K562 (cell line): ENCODE measurements at regions not wholly inside any gene's neighbourhood (a gene's known extent, or its start where the extent isn't known, plus 50 kb on each side); places are given as distances from the start of the nearest gene placed in this dataset.

ENCODE experiments used
- ATAC-seq: fragments of 200-7000 bp; cut with Tn5 transposase; 3 replicates; pipeline ENCODE4 v1.9.1; 2020; ENCODE audit warnings: moderate library complexity
- BruUV-seq: library from RNA; stranded (reverse); fragments of 400-500 nt; replicated peaks from 2 replicates; lab custom pipeline; 2021; lab: Mats Ljungman, UMichigan
- CTCF ChIA-PET: fragments of 300-600 bp; formaldehyde crosslinking; extraction: SDS; loops from one replicate; lab custom pipeline; 2021; ENCODE audit warnings: low intra/inter-chr PET ratio; lab: Yijun Ruan, JAX
- POLR2A ChIA-PET: fragments of 300-600, 350-650 bp; sonication (Branson Sonifier 250); formaldehyde crosslinking; extraction: SDS; loops from one replicate; lab custom pipeline; 2021; ENCODE audit warnings: antibody characterized with exemption, inconsistent platforms; lab: Yijun Ruan, JAX
- DNase-seq, 4 experiments: peaks; one replicate each; pipeline versions ENCODE4 v3.0.0 to v3.0.0-alpha.2; 2011 to 2018; ENCODE audit warnings: low spot score in 3 of 4, mixed read lengths in 3 of 4; ENCODE audit errors: extremely low read depth in 1 of 4
- FAIRE-seq: peaks from 2 replicates; lab custom pipeline; 2011; peaks lifted over from hg19 to GRCh38; lab: Jason Lieb, UNC
- H2AFZ ChIP-seq: 2 replicates; pipeline ENCODE4 v1.6.0; 2011; ENCODE audit warnings: low read depth, low read length, control low read depth, inconsistent platforms
- H3K27ac ChIP-seq: fragments of 200-600 bp; 3 replicates; pipeline ENCODE4 v1.8.0; 2011; ENCODE audit warnings: low read depth, mild to moderate bottlenecking, control low read depth, inconsistent platforms, low read length, moderate library complexity, mixed read lengths; ENCODE audit errors: extremely low read depth
- H3K27me3 ChIP-seq, 2 experiments: fragments of 300-600 bp in 1 of 2; 2 replicates in 1 of 2; 3 replicates in 1 of 2; pipeline versions ENCODE4 v1.6.0 to v1.8.0; 2011; ENCODE audit warnings: inconsistent platforms in 2 of 2, low read length in 2 of 2, mild to moderate bottlenecking in 1 of 2, mixed read lengths in 1 of 2, moderate library complexity in 1 of 2; ENCODE audit not compliant: control insufficient read depth in 2 of 2, insufficient read depth in 2 of 2
- H3K36me3 ChIP-seq: fragments of 300-600 bp; 3 replicates; pipeline ENCODE4 v1.8.0; 2011; ENCODE audit warnings: mild to moderate bottlenecking, low read length, inconsistent platforms; ENCODE audit not compliant: control insufficient read depth, insufficient read depth
- H3K4me1 ChIP-seq, 2 experiments: fragments of 200-600 bp in 1 of 2; replicated peaks in 1 of 2; 2 replicates in 1 of 2; 3 replicates in 1 of 2; pipeline versions ENCODE4 v1.5.1 to v1.8.0; 2011; ENCODE audit warnings: inconsistent platforms in 2 of 2, low read length in 2 of 2, mild to moderate bottlenecking in 1 of 2, mixed read lengths in 1 of 2, moderate library complexity in 1 of 2; ENCODE audit not compliant: control insufficient read depth in 2 of 2, insufficient read depth in 2 of 2
- H3K4me2 ChIP-seq: 2 replicates; pipeline ENCODE4 v1.6.1; 2011; ENCODE audit warnings: low read length, control low read depth, inconsistent platforms, mixed read lengths; ENCODE audit not compliant: insufficient read depth
- H3K4me3 ChIP-seq: fragments of 200-600 bp; sonication (generic), shearing (Covaris generic); 2 replicates; pipeline ENCODE4 v1.5.1; 2016; ENCODE audit warnings: control low read depth, inconsistent platforms
- H3K79me2 ChIP-seq: fragments of 200-600 bp; 3 replicates; pipeline ENCODE4 v1.8.0; 2011; ENCODE audit warnings: low read length, inconsistent platforms; ENCODE audit not compliant: control insufficient read depth, insufficient read depth
- H3K9ac ChIP-seq, 2 experiments: 2 replicates each; pipeline versions ENCODE4 v1.6.0 to v1.6.1; 2011; ENCODE audit warnings: low read depth in 2 of 2, low read length in 2 of 2, control low read depth in 1 of 2, inconsistent platforms in 1 of 2, mild to moderate bottlenecking in 1 of 2, mixed read lengths in 1 of 2; ENCODE audit not compliant: insufficient read depth in 1 of 2
- H3K9me1 ChIP-seq: one replicate; pipeline ENCODE4 v1.6.0; 2011; ENCODE audit warnings: inconsistent platforms, mild to moderate bottlenecking, low read length, moderate library complexity; ENCODE audit not compliant: control insufficient read depth, insufficient read depth
- H3K9me3 ChIP-seq: replicated peaks from 2 replicates; pipeline ENCODE4 v1.5.1; 2011; ENCODE audit warnings: low read depth, low read length, inconsistent platforms; ENCODE audit not compliant: control insufficient read depth, insufficient read depth
- H4K20me1 ChIP-seq: replicated peaks from 2 replicates; pipeline ENCODE4 v1.6.1; 2011; ENCODE audit warnings: low read length, inconsistent platforms, mixed read lengths; ENCODE audit not compliant: control insufficient read depth, insufficient read depth
- FOXA1 ChIP-seq: fragments of 450-650 bp; IDR thresholded peaks from 2 replicates; pipeline ENCODE4 v1.6.1; 2016; ENCODE audit warnings: mild to moderate bottlenecking, borderline replicate concordance
- FOXA3 ChIP-seq, 2 experiments: fragments of 450-650 bp in 1 of 2; sonication (generic) in 1 of 2; formaldehyde crosslinking; IDR thresholded peaks in 1 of 2; conservative IDR thresholded peaks in 1 of 2; 2 replicates each; pipeline versions ENCODE4 v1.4.0 to v1.8.0; 2020 to 2022; ENCODE audit warnings: mild to moderate bottlenecking in 2 of 2, missing genetic modification reagents in 1 of 2
- PHTF2 ChIP-seq: fragments of 250-450 bp; sonication (Bioruptor Pico); IDR thresholded peaks from 2 replicates; pipeline ENCODE4 v1.5.0; 2021; ENCODE audit warnings: mild to moderate bottlenecking
- POLR3A ChIP-seq: IDR thresholded peaks from 2 replicates; pipeline ENCODE4 v1.6.1; 2011; ENCODE audit warnings: borderline replicate concordance, mild to moderate bottlenecking, moderate library complexity; ENCODE audit not compliant: insufficient read length, insufficient read depth; ENCODE audit errors: extremely low read depth
- SIN3B ChIP-seq: fragments of 450-650 bp; IDR thresholded peaks from 2 replicates; pipeline ENCODE4 v1.6.1; 2017; ENCODE audit warnings: low read depth, mild to moderate bottlenecking, moderate library complexity
- TCF7L2 ChIP-seq: fragments of 150-350 bp; IDR thresholded peaks from 2 replicates; pipeline ENCODE4 v1.6.1; 2016; ENCODE audit warnings: low read depth, mild to moderate bottlenecking, low read length, moderate library complexity
- ZKSCAN1 ChIP-seq: fragments of 150-350 bp; IDR thresholded peaks from 2 replicates; pipeline ENCODE4 v1.6.1; 2016; ENCODE audit warnings: low read depth, low read length
- ZNF644 ChIP-seq: fragments of 200-800 bp; sonication (Bioruptor generic); IDR thresholded peaks from 2 replicates; pipeline ENCODE4 v1.6.1; 2016; ENCODE audit warnings: low read depth, missing genetic modification characterization, missing compliant biosample characterization
- WGBS: fragments of 100-300 bp; shearing (Covaris generic); methylation state at CpG from one replicate; pipeline ENCODE4 v1.1.6; 2016; ENCODE audit warnings: low coverage, mixed read lengths; ENCODE audit not compliant: insufficient coverage; ENCODE audit errors: missing lambda C conversion rate; 5-methylcytosine and 5-hydroxymethylcytosine counted together
- in situ Hi-C: fragments of 300-500 bp; cut with MboI; formaldehyde crosslinking; loops from 4 replicates; pipeline ENCODE4 v1.15.0; 2018; ENCODE audit warnings: inconsistent platforms, mixed read lengths
- intact Hi-C: fragments of 100-400 bp; cut with micrococcal nuclease; formaldehyde crosslinking; loops from 2 replicates; pipeline ENCODE4 v1.14.2; 2022
- TF ChIP-seq, protein P1 (sequence below): sonication (generic); formaldehyde crosslinking; IDR thresholded peaks from 2 replicates; pipeline ENCODE4 v1.8.0; 2022; ENCODE audit warnings: mild to moderate bottlenecking, missing genetic modification reagents
- TF ChIP-seq, protein P2 (sequence below): fragments of 450-650 bp; IDR thresholded peaks from 2 replicates; pipeline ENCODE4 v1.7.0; 2016; ENCODE audit warnings: borderline replicate concordance

- no peaks in the 10 kb centered on the region for H3K79me2 ChIP-seq
- no peak overlapping the region for H3K4me3 ChIP-seq
- no TSS peak for BruUV-seq
- no peak overlapping the region for H2AFZ ChIP-seq
- no peaks in the 10 kb centered on the region for H4K20me1 ChIP-seq
- no peaks in the 10 kb centered on the region for H3K4me1 ChIP-seq
- no peaks in the 10 kb centered on the region for H3K9me1 ChIP-seq
- in situ Hi-C loops (no loop called here), intact Hi-C loops (no loop called here)
- no peaks in the 10 kb centered on the region for H3K27me3 ChIP-seq
- H3K4me2 ChIP-seq: no peak overlapping the region
- POLR2A ChIA-PET: no interaction called here
- FAIRE-seq (no peak), DNase-seq (no peak), ATAC-seq (no peak)
- WGBS: 0% methylated on average over 2 of the region's 2 CpGs
- no peaks in the 10 kb centered on the region for H3K9me3 ChIP-seq
- TF ChIP-seq, protein P1, sequence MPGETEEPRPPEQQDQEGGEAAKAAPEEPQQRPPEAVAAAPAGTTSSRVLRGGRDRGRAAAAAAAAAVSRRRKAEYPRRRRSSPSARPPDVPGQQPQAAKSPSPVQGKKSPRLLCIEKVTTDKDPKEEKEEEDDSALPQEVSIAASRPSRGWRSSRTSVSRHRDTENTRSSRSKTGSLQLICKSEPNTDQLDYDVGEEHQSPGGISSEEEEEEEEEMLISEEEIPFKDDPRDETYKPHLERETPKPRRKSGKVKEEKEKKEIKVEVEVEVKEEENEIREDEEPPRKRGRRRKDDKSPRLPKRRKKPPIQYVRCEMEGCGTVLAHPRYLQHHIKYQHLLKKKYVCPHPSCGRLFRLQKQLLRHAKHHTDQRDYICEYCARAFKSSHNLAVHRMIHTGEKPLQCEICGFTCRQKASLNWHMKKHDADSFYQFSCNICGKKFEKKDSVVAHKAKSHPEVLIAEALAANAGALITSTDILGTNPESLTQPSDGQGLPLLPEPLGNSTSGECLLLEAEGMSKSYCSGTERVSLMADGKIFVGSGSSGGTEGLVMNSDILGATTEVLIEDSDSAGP (CRISPR knock-in tag): no peak
- TF ChIP-seq FOXA1 (no peak), FOXA3 (CRISPR knock-in tag; conservative IDR thresholded peaks at IDR 0.05 in 1 of 2, IDR thresholded peaks at IDR 0.05 in 1 of 2) (no peak), ZKSCAN1 (no peak), SIN3B (no peak), POLR3A (no peak), PHTF2 (CRISPR knock-in tag) (no peak), ZNF644 (tag) (no peak), TCF7L2 (no peak)
- TF ChIP-seq, protein P2, sequence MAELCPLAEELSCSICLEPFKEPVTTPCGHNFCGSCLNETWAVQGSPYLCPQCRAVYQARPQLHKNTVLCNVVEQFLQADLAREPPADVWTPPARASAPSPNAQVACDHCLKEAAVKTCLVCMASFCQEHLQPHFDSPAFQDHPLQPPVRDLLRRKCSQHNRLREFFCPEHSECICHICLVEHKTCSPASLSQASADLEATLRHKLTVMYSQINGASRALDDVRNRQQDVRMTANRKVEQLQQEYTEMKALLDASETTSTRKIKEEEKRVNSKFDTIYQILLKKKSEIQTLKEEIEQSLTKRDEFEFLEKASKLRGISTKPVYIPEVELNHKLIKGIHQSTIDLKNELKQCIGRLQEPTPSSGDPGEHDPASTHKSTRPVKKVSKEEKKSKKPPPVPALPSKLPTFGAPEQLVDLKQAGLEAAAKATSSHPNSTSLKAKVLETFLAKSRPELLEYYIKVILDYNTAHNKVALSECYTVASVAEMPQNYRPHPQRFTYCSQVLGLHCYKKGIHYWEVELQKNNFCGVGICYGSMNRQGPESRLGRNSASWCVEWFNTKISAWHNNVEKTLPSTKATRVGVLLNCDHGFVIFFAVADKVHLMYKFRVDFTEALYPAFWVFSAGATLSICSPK: no peak
- CTCF ChIA-PET: no interaction called here
- H3K27ac ChIP-seq: no peak overlapping the region
- H3K36me3 ChIP-seq: no peaks in the 10 kb centered on the region
- no peak overlapping the region for H3K9ac ChIP-seq
These were observed 513.2 kb upstream of the WWC1 start for GRCh38 chr5:167778228-167778627.
